ENCODE measurements at regions not wholly inside any gene's neighbourhood (a gene's known extent, or its start where the extent isn't known, plus 50 kb on each side); places are given as distances from the start of the nearest gene placed in this dataset.

DNA sequence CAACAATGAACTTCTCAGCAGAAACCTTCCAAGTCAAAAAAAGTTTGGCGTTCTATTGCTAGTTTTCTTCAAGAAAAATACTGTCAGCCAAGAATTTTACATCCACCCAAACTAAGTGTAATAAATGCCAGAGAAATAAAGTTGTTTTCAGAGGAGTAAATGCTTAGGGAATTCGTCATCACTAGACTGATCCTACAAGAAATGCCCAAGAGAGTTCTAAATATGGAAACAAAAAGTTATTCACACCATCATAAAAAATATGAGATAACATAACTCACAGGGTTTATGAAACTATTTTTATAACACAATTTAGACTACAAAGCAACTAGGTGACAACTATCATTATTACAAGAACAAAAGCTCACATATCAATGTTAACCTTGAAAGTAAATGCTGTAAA is 259.5 kb upstream of the GABRA2 start:
- no peak for TF ChIP-seq RAD21 (IDR thresholded peaks at IDR 0.05 in 1 of 2, conservative IDR thresholded peaks at IDR 0.05 in 1 of 2; ENCODE audit: low read depth in 2 of 2, low read length in 2 of 2)
- no peak for TF ChIP-seq JUN (IDR thresholded peaks at IDR 0.05; ENCODE audit: low read depth, low read length)
- TF ChIP-seq, protein P1, sequence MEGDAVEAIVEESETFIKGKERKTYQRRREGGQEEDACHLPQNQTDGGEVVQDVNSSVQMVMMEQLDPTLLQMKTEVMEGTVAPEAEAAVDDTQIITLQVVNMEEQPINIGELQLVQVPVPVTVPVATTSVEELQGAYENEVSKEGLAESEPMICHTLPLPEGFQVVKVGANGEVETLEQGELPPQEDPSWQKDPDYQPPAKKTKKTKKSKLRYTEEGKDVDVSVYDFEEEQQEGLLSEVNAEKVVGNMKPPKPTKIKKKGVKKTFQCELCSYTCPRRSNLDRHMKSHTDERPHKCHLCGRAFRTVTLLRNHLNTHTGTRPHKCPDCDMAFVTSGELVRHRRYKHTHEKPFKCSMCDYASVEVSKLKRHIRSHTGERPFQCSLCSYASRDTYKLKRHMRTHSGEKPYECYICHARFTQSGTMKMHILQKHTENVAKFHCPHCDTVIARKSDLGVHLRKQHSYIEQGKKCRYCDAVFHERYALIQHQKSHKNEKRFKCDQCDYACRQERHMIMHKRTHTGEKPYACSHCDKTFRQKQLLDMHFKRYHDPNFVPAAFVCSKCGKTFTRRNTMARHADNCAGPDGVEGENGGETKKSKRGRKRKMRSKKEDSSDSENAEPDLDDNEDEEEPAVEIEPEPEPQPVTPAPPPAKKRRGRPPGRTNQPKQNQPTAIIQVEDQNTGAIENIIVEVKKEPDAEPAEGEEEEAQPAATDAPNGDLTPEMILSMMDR (IDR thresholded peaks at IDR 0.05; ENCODE audit: control extremely low read depth in 1 of 3, insufficient read depth in 1 of 3, low read depth in 1 of 3, low read length in 3 of 3): no peak
- TF ChIP-seq ZNF274 (IDR thresholded peaks at IDR 0.05; ENCODE audit: borderline replicate concordance, extremely low read depth, low read length): no peak
- TF ChIP-seq CHD2 (IDR thresholded peaks at IDR 0.05; ENCODE audit: low read length): no peak
- no peak for TF ChIP-seq KDM5A (IDR thresholded peaks at IDR 0.05; ENCODE audit: low read length)
- no peak for TF ChIP-seq TBP (IDR thresholded peaks at IDR 0.05; ENCODE audit: low read depth, low read length)
- no peak for TF ChIP-seq EZH2 (IDR thresholded peaks at IDR 0.05; ENCODE audit: low read depth, low read length, severe bottlenecking)
- TF ChIP-seq, protein P2, sequence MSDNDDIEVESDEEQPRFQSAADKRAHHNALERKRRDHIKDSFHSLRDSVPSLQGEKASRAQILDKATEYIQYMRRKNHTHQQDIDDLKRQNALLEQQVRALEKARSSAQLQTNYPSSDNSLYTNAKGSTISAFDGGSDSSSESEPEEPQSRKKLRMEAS (IDR thresholded peaks at IDR 0.05): no peak
- no peak for TF ChIP-seq EP300 (IDR thresholded peaks at IDR 0.05; ENCODE audit: borderline replicate concordance in 1 of 2, low read depth in 2 of 2, low read length in 2 of 2)
- no peak for TF ChIP-seq NRF1 (IDR thresholded peaks at IDR 0.05; ENCODE audit: low read depth, low read length)
- TF ChIP-seq TEAD4 (IDR thresholded peaks at IDR 0.05; ENCODE audit: low read depth, low read length): no peak
